IMR-90 (cell line): ENCODE measurements at regions not wholly inside any gene's neighbourhood (a gene's known extent, or its start where the extent isn't known, plus 50 kb on each side); places are given as distances from the start of the nearest gene placed in this dataset.

Experiments
- ATAC-seq: fragments of 200-7000 bp; cut with Tn5 transposase; 2 replicates; pipeline ENCODE4 v1.9.1; 2020; ENCODE audit warnings: low read depth, mild to moderate bottlenecking, moderate library complexity
- BruUV-seq: library from RNA; stranded (reverse); fragments of 400-500 nt; replicated peaks from 2 replicates; lab custom pipeline; 2021; lab: Mats Ljungman, UMichigan
- CTCF ChIA-PET: fragments of 300-600 bp; formaldehyde crosslinking; extraction: SDS; loops from one replicate; lab custom pipeline; 2021; ENCODE audit warnings: antibody characterized with exemption; lab: Yijun Ruan, JAX
- POLR2A ChIA-PET: fragments of 300-600 bp; sonication (Branson Sonifier 250); formaldehyde crosslinking; loops from one replicate; lab custom pipeline; 2022; ENCODE audit warnings: antibody characterized with exemption; ENCODE audit not compliant: unreplicated experiment; lab: Charles Lee
- DNase-seq: peaks from one replicate; pipeline ENCODE4 v3.0.0; 2013
- H2AFZ ChIP-seq: replicated peaks from 2 replicates; pipeline ENCODE3; 2013; ENCODE audit warnings: low read length, mild to moderate bottlenecking; ENCODE audit not compliant: poor library complexity
- H2AK5ac ChIP-seq: 2 replicates; pipeline ENCODE4 v1.6.1; 2013; ENCODE audit warnings: low read depth, low read length, inconsistent platforms
- H2AK9ac ChIP-seq: replicated peaks from 2 replicates; pipeline ENCODE3; 2013; ENCODE audit warnings: mild to moderate bottlenecking, low read depth, low read length, moderate library complexity; ENCODE audit not compliant: poor library complexity
- H2BK120ac ChIP-seq: 2 replicates; pipeline ENCODE4 v1.6.1; 2013; ENCODE audit warnings: low read depth, low read length, inconsistent platforms
- H2BK15ac ChIP-seq: 3 replicates; pipeline ENCODE4 v1.6.1; 2013; ENCODE audit warnings: low read depth, low read length, inconsistent platforms
- H2BK20ac ChIP-seq: 2 replicates; pipeline ENCODE4 v1.6.1; 2013; ENCODE audit warnings: low read depth, mild to moderate bottlenecking, inconsistent platforms, low read length, moderate library complexity
- H2BK5ac ChIP-seq: 2 replicates; pipeline ENCODE4 v1.6.1; 2013; ENCODE audit warnings: mild to moderate bottlenecking, low read depth, low read length, inconsistent platforms; ENCODE audit not compliant: poor library complexity, severe bottlenecking
- H3K14ac ChIP-seq: replicated peaks from 2 replicates; pipeline ENCODE4 v1.6.1; 2013; ENCODE audit warnings: low read depth, low read length, inconsistent platforms
- H3K18ac ChIP-seq: 2 replicates; pipeline ENCODE4 v1.6.1; 2013; ENCODE audit warnings: low read depth, low read length, control low read depth
- H3K23ac ChIP-seq: 2 replicates; pipeline ENCODE4 v1.6.1; 2013; ENCODE audit warnings: low read depth, low read length, inconsistent platforms
- H3K27ac ChIP-seq: 2 replicates; pipeline ENCODE4 v1.5.1; 2013; ENCODE audit warnings: mild to moderate bottlenecking, control low read depth, low read length; ENCODE audit not compliant: insufficient read depth
- H3K27me3 ChIP-seq: 2 replicates; pipeline ENCODE4 v1.6.1; 2013; ENCODE audit warnings: low read length; ENCODE audit not compliant: control insufficient read depth, insufficient read depth
- H3K36me3 ChIP-seq: 2 replicates; pipeline ENCODE4 v1.6.1; 2013; ENCODE audit warnings: low read length, mixed read lengths; ENCODE audit not compliant: control insufficient read depth, insufficient read depth
- H3K4ac ChIP-seq: 2 replicates; pipeline ENCODE4 v1.6.1; 2013; ENCODE audit warnings: low read depth, low read length, inconsistent platforms
- H3K4me1 ChIP-seq: 2 replicates; pipeline ENCODE4 v1.6.1; 2013; ENCODE audit warnings: low read length, mixed read lengths; ENCODE audit not compliant: control insufficient read depth, insufficient read depth
- H3K4me2 ChIP-seq: 2 replicates; pipeline ENCODE4 v1.6.1; 2013; ENCODE audit warnings: low read depth, mild to moderate bottlenecking, control low read depth, low read length, moderate library complexity
- H3K4me3 ChIP-seq: 2 replicates; pipeline ENCODE4 v1.5.1; 2013; ENCODE audit warnings: low read depth, mild to moderate bottlenecking, control low read depth, low read length, moderate library complexity; ENCODE audit not compliant: insufficient read depth
- H3K56ac ChIP-seq: 2 replicates; pipeline ENCODE4 v1.6.1; 2013; ENCODE audit warnings: low read length, inconsistent platforms; ENCODE audit not compliant: insufficient read depth; ENCODE audit errors: extremely low read depth
- H3K79me1 ChIP-seq, 2 experiments: 2 replicates each; pipeline ENCODE4 v1.6.1; 2013; ENCODE audit warnings: low read length in 2 of 2, inconsistent platforms in 1 of 2, low read depth in 1 of 2
- H3K9ac ChIP-seq: 2 replicates; pipeline ENCODE4 v1.6.1; 2013; ENCODE audit warnings: low read depth, low read length, control low read depth
- H3K9me1 ChIP-seq: 2 replicates; pipeline ENCODE4 v1.6.1; 2013; ENCODE audit warnings: low read length, inconsistent platforms; ENCODE audit not compliant: insufficient read depth
- H3K9me3 ChIP-seq: 2 replicates; pipeline ENCODE4 v1.6.1; 2013; ENCODE audit warnings: low read length; ENCODE audit not compliant: control insufficient read depth, insufficient read depth
- H4K20me1 ChIP-seq: 2 replicates; pipeline ENCODE4 v1.6.1; 2013; ENCODE audit warnings: low read length, inconsistent platforms; ENCODE audit not compliant: insufficient read depth
- H4K5ac ChIP-seq: 2 replicates; pipeline ENCODE4 v1.6.1; 2013; ENCODE audit warnings: mild to moderate bottlenecking, low read depth, low read length, control low read depth
- H4K8ac ChIP-seq, 2 experiments: 2 replicates each; pipeline ENCODE4 v1.6.1; 2013; ENCODE audit warnings: low read depth in 2 of 2, low read length in 2 of 2, control low read depth in 1 of 2, inconsistent platforms in 1 of 2
- H4K91ac ChIP-seq: 2 replicates; pipeline ENCODE4 v1.6.1; 2013; ENCODE audit warnings: low read depth, low read length, inconsistent platforms; ENCODE audit not compliant: insufficient read depth
- BHLHE40 ChIP-seq: fragments of 150-350 bp; IDR thresholded peaks from 2 replicates; pipeline ENCODE4 v1.6.1; 2016; ENCODE audit warnings: mild to moderate bottlenecking, low read depth, low read length
- CHD1 ChIP-seq: IDR thresholded peaks from 2 replicates; pipeline ENCODE4 v1.6.1; 2012; ENCODE audit warnings: low read depth, low read length, improper control_type of control experiment
- ELK1 ChIP-seq: fragments of 150-350 bp; IDR thresholded peaks from 2 replicates; pipeline ENCODE4 v1.6.1; 2016; ENCODE audit warnings: low read depth, mild to moderate bottlenecking, low read length, moderate library complexity, borderline replicate concordance
- FOS ChIP-seq: fragments of 150-350 bp; IDR thresholded peaks from 2 replicates; pipeline ENCODE4 v1.6.1; 2016; ENCODE audit warnings: low read depth, low read length
- MAFK ChIP-seq: IDR thresholded peaks from 2 replicates; pipeline ENCODE4 v1.6.1; 2012; ENCODE audit warnings: low read depth, low read length, improper control_type of control experiment
- MAZ ChIP-seq: IDR thresholded peaks from 2 replicates; pipeline ENCODE4 v1.6.1; 2012; ENCODE audit warnings: low read depth, mild to moderate bottlenecking, low read length, improper control_type of control experiment, moderate library complexity, borderline replicate concordance
- MXI1 ChIP-seq: IDR thresholded peaks from 2 replicates; pipeline ENCODE4 v1.6.1; 2012; ENCODE audit warnings: low read depth, mild to moderate bottlenecking, low read length, moderate library complexity, borderline replicate concordance
- RAD21 ChIP-seq: IDR thresholded peaks from 2 replicates; pipeline ENCODE4 v1.6.1; 2012; ENCODE audit warnings: low read length, improper control_type of control experiment
- RCOR1 ChIP-seq: IDR thresholded peaks from 2 replicates; pipeline ENCODE4 v1.6.1; 2012; ENCODE audit warnings: mild to moderate bottlenecking, low read length, improper control_type of control experiment; ENCODE audit not compliant: insufficient replicate concordance
- SMC3 ChIP-seq: fragments of 150-350 bp; IDR thresholded peaks from 2 replicates; pipeline ENCODE4 v1.6.1; 2016; ENCODE audit warnings: low read depth, mild to moderate bottlenecking, antibody characterized with exemption, low read length, moderate library complexity
- dilution Hi-C: fragments of 300-500 bp; cut with HindIII; formaldehyde crosslinking; loops from one replicate; pipeline ENCODE4 v1.14.3; 2018; ENCODE audit warnings: low sequenced_read_pairs; ENCODE audit not compliant: unreplicated experiment
- in situ Hi-C: fragments of 300-500 bp; cut with MboI; formaldehyde crosslinking; loops from 3 replicates; pipeline ENCODE4 v1.14.3; 2019; ENCODE audit warnings: low sequenced_read_pairs, inconsistent platforms, mixed read lengths
- intact Hi-C: fragments of 100-400 bp; cut with micrococcal nuclease; formaldehyde crosslinking; loops from 2 replicates; pipeline ENCODE4 v1.10.0; 2022
- TF ChIP-seq, protein P1 (sequence below): conservative IDR thresholded peaks from 2 replicates; pipeline ENCODE4 v1.5.1; 2012; ENCODE audit warnings: mild to moderate bottlenecking, low read depth, low read length, improper control_type of control experiment

DNA sequence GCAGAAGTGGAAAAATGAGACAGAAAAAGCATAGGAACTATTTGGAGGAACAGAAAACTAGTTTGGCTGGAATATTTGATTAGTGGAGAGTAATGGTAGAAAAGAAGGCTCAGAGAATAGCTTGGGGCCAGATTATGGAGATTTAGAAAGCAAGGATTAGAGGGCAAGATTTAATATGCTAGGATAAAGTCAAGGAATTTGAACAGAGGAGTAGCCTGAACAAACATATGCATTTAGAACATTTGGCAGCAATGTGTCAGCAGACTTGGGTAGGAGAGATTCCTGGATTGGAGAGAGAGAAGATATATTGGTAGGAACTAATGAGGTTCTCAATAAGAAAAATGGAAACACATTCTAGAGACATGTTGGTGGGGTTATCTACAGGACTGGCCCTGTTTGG lies 229.2 kb upstream of the PKP2 start:
- Histone ChIP-seq H3K18ac (no peak overlapping the region), H4K91ac (no peak overlapping the region), H3K79me1 (no peaks in the 10 kb centered on the region), H3K9me3 (no peaks in the 10 kb centered on the region; the same call in 1 of the 2 replicates), H2AK5ac (no peak overlapping the region), H3K14ac (no peak overlapping the region), H4K20me1 (no peaks in the 10 kb centered on the region), H3K9ac (no peak overlapping the region), H2AK9ac (no peak overlapping the region), H3K23ac (no peak overlapping the region), H3K27me3 (no peaks in the 10 kb centered on the region), H3K9me1 (no peaks in the 10 kb centered on the region), H2BK120ac (no peak overlapping the region), H2BK15ac (no peak overlapping the region), H4K8ac (no peak overlapping the region), H4K5ac (no peak overlapping the region), H3K27ac (no peak overlapping the region), H2BK5ac (no peak overlapping the region), H3K56ac (no peak overlapping the region), H3K4me3 (no peak overlapping the region), H3K36me3 (no peaks in the 10 kb centered on the region), H3K4ac (no peak overlapping the region), H2AFZ (no peak overlapping the region), H3K4me1 (no peaks in the 10 kb centered on the region), H2BK20ac (no peak overlapping the region), H3K4me2 (no peak overlapping the region)
- POLR2A ChIA-PET = no interaction called here
- intact Hi-C loops (no loop called here), in situ Hi-C loops (no loop called here), dilution Hi-C loops (no loop called here)
- CTCF ChIA-PET = no interaction called here
- DNase-seq (no peak), ATAC-seq (no peak)
- BruUV-seq = no TSS peak
- TF ChIP-seq CHD1 (no peak), ELK1 (no peak), SMC3 (no peak), MAFK (no peak), MXI1 (no peak), FOS (no peak), RAD21 (no peak), MAZ (no peak), RCOR1 (no peak), BHLHE40 (no peak)
- TF ChIP-seq, protein P1, sequence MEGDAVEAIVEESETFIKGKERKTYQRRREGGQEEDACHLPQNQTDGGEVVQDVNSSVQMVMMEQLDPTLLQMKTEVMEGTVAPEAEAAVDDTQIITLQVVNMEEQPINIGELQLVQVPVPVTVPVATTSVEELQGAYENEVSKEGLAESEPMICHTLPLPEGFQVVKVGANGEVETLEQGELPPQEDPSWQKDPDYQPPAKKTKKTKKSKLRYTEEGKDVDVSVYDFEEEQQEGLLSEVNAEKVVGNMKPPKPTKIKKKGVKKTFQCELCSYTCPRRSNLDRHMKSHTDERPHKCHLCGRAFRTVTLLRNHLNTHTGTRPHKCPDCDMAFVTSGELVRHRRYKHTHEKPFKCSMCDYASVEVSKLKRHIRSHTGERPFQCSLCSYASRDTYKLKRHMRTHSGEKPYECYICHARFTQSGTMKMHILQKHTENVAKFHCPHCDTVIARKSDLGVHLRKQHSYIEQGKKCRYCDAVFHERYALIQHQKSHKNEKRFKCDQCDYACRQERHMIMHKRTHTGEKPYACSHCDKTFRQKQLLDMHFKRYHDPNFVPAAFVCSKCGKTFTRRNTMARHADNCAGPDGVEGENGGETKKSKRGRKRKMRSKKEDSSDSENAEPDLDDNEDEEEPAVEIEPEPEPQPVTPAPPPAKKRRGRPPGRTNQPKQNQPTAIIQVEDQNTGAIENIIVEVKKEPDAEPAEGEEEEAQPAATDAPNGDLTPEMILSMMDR = no peak
